PC-3 (cell line): ENCODE measurements at regions not wholly inside any gene's neighbourhood (a gene's known extent, or its start where the extent isn't known, plus 50 kb on each side); places are given as distances from the start of the nearest gene placed in this dataset.

ENCODE experiments used
- ATAC-seq: fragments of 200-7000 bp; cut with Tn5 transposase; 2 replicates; pipeline ENCODE4 v1.9.1; 2020; ENCODE audit warnings: mild to moderate bottlenecking, moderate library complexity
- BruUV-seq: library from RNA; stranded (reverse); fragments of 400-500 nt; replicated peaks from 2 replicates; lab custom pipeline; 2021; lab: Mats Ljungman, UMichigan
- CTCF ChIA-PET: fragments of 300-600 bp; sonication (Branson Sonifier 250); formaldehyde crosslinking; loops from one replicate; lab custom pipeline; 2022; ENCODE audit warnings: antibody characterized with exemption; lab: Charles Lee
- POLR2A ChIA-PET: fragments of 300-600 bp; sonication (Branson Sonifier 250); formaldehyde crosslinking; loops from one replicate; lab custom pipeline; 2022; ENCODE audit warnings: antibody characterized with exemption; ENCODE audit not compliant: unreplicated experiment; lab: Charles Lee
- DNase-seq: peaks from one replicate; pipeline ENCODE4 v3.0.0-alpha.2; 2015
- H2AFZ ChIP-seq: fragments of 300-600 bp; sonication (generic); 2 replicates; pipeline ENCODE4 v1.6.0; 2016; ENCODE audit warnings: antibody characterized with exemption, low read length
- H3F3A ChIP-seq: fragments of 300-600 bp; sonication (generic); one replicate; pipeline ENCODE4 v1.6.0; 2017; ENCODE audit warnings: antibody characterized with exemption, low read length, control low read depth, mild to moderate bottlenecking; ENCODE audit not compliant: unreplicated experiment
- H3K27ac ChIP-seq: fragments of 300-600 bp; sonication (generic); 2 replicates; pipeline ENCODE4 v1.5.1; 2016; ENCODE audit warnings: mild to moderate bottlenecking, low read length
- H3K27me3 ChIP-seq: fragments of 300-600 bp; sonication (generic); 2 replicates; pipeline ENCODE4 v1.6.1; 2016; ENCODE audit warnings: low read length, mixed read lengths
- H3K36me3 ChIP-seq: fragments of 300-600 bp; sonication (generic); 2 replicates; pipeline ENCODE4 v1.6.1; 2016; ENCODE audit warnings: low read depth, mixed run types, low read length, mixed read lengths
- H3K4me1 ChIP-seq: fragments of 300-600 bp; sonication (generic); 2 replicates; pipeline ENCODE4 v1.5.1; 2016; ENCODE audit warnings: low read length; ENCODE audit not compliant: insufficient read depth
- H3K4me2 ChIP-seq: fragments of 300-600 bp; sonication (generic); 2 replicates; pipeline ENCODE4 v1.6.0; 2016; ENCODE audit warnings: low read length
- H3K4me3 ChIP-seq: fragments of 300-600 bp; sonication (generic); 2 replicates; pipeline ENCODE4 v1.5.1; 2016; ENCODE audit warnings: mild to moderate bottlenecking, low read length, mixed read lengths
- H3K79me2 ChIP-seq: fragments of 300-600 bp; sonication (generic); 2 replicates; pipeline ENCODE4 v1.6.1; 2017; ENCODE audit warnings: low read length, mixed read lengths
- H3K9ac ChIP-seq: fragments of 300-600 bp; sonication (generic); 2 replicates; pipeline ENCODE4 v1.6.0; 2016; ENCODE audit warnings: mild to moderate bottlenecking, low read length
- H3K9me2 ChIP-seq: fragments of 300-600 bp; sonication (generic); replicated peaks from 2 replicates; pipeline ENCODE4 v1.6.1; 2016; ENCODE audit warnings: mixed run types, low read length, mixed read lengths
- H3K9me3 ChIP-seq: fragments of 300-600 bp; sonication (generic); 2 replicates; pipeline ENCODE4 v1.6.1; 2016; ENCODE audit warnings: low read length, mixed read lengths
- H4K20me1 ChIP-seq: fragments of 300-600 bp; sonication (generic); 2 replicates; pipeline ENCODE4 v1.6.1; 2016; ENCODE audit warnings: low read length, mixed read lengths
- EZH2 ChIP-seq: fragments of 300-600 bp; sonication (generic); IDR thresholded peaks from one replicate; pipeline ENCODE4 v1.6.1; 2017; ENCODE audit warnings: antibody characterized with exemption, mild to moderate bottlenecking, low read length; ENCODE audit not compliant: unreplicated experiment
- EZH2phosphoT487 ChIP-seq: fragments of 300-600 bp; sonication (generic); IDR thresholded peaks from 2 replicates; pipeline ENCODE4 v1.6.1; 2018; ENCODE audit warnings: mild to moderate bottlenecking, antibody characterized with exemption, low read length, borderline replicate concordance
- intact Hi-C: fragments of 100-400 bp; cut with micrococcal nuclease; formaldehyde crosslinking; loops from 2 replicates; pipeline ENCODE4 v1.9.0; 2023
- TF ChIP-seq, protein P1 (sequence below): fragments of 300-600 bp; sonication (generic); conservative IDR thresholded peaks from 2 replicates; pipeline ENCODE4 v1.5.1; 2017; ENCODE audit warnings: antibody characterized with exemption, low read depth, mild to moderate bottlenecking, low read length

DNA sequence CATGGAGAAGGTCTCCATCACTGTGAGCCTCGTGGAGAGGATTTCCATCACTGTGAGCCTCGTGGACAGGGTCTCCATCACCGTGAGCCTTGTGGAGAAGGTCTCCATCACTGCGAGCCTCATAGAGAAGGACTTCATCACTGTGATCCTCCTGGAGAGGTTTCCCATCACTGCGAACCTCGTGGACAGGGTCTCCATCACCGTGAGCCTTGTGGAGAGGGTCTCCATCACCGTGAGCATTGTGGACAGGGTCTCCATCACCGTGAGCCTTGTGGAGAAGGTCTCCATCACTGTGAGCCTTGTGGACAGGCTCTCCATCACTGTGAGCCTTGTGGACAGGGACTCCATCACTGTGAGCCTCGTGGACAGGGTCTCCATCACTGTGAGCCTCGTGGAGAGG, 140.4 kb downstream of the ERMARD start:
- TF ChIP-seq EZH2 (no peak), EZH2phosphoT487 (no peak)
- TF ChIP-seq, protein P1, sequence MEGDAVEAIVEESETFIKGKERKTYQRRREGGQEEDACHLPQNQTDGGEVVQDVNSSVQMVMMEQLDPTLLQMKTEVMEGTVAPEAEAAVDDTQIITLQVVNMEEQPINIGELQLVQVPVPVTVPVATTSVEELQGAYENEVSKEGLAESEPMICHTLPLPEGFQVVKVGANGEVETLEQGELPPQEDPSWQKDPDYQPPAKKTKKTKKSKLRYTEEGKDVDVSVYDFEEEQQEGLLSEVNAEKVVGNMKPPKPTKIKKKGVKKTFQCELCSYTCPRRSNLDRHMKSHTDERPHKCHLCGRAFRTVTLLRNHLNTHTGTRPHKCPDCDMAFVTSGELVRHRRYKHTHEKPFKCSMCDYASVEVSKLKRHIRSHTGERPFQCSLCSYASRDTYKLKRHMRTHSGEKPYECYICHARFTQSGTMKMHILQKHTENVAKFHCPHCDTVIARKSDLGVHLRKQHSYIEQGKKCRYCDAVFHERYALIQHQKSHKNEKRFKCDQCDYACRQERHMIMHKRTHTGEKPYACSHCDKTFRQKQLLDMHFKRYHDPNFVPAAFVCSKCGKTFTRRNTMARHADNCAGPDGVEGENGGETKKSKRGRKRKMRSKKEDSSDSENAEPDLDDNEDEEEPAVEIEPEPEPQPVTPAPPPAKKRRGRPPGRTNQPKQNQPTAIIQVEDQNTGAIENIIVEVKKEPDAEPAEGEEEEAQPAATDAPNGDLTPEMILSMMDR, result no peak
- ATAC-seq (no peak), DNase-seq (no peak)
- no peaks in the 10 kb centered on the region for H3K4me1 ChIP-seq
- H3F3A ChIP-seq, result no peaks in the 10 kb centered on the region
- H3K36me3 ChIP-seq, result no peaks in the 10 kb centered on the region
- no peaks in the 10 kb centered on the region for H3K9me3 ChIP-seq
- H3K4me3 ChIP-seq, result no peak overlapping the region
- H2AFZ ChIP-seq, result no peak overlapping the region
- no peak overlapping the region for H3K27ac ChIP-seq
- intact Hi-C loops, result no loop called here
- ChIA-PET POLR2A (no interaction called here), CTCF (no interaction called here)
- no TSS peak for BruUV-seq
- no peak overlapping the region for H3K9ac ChIP-seq
- no peaks in the 10 kb centered on the region for H3K79me2 ChIP-seq
- H3K4me2 ChIP-seq, result no peak overlapping the region
- no peaks in the 10 kb centered on the region for H4K20me1 ChIP-seq
- H3K9me2 ChIP-seq, result no peaks in the 10 kb centered on the region
- H3K27me3 ChIP-seq, result 0 out of 2 replicates have a peak, but pooled peaks cover 20% of the 10 kb centered on the region

DNA sequence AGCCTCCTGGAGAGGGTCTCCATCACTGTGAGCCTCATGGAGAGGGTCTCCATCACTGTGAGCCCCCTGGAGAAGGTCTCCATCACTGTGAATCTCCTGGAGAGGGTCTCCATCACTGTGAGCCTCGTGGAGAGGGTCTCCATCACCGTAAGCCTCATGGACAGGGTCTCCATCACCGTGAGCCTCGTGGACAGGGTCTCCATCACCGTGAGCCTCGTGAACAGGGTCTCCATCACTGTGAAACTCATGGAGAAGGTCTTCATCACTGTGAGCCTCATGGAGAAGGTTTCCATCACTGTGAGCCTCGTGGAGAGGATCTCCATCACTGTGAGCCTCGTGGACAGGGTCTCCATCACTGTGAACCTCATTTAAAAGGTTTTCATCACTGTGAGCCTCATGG, 140.0 kb downstream of the ERMARD start:
- no peak overlapping the region for H2AFZ ChIP-seq
- CTCF ChIA-PET, result no interaction called here
- no peak overlapping the region for H3K9ac ChIP-seq
- no peaks in the 10 kb centered on the region for H3K36me3 ChIP-seq
- intact Hi-C loops, result no loop called here
- POLR2A ChIA-PET, result no interaction called here
- H3K4me1 ChIP-seq, result no peaks in the 10 kb centered on the region
- no peaks in the 10 kb centered on the region for H4K20me1 ChIP-seq
- 0 out of 2 replicates have a peak, but pooled peaks cover 20% of the 10 kb centered on the region for H3K27me3 ChIP-seq
- H3K79me2 ChIP-seq, result no peaks in the 10 kb centered on the region
- no peak overlapping the region for H3K4me2 ChIP-seq
- DNase-seq (no peak), ATAC-seq (no peak)
- no peaks in the 10 kb centered on the region for H3K9me2 ChIP-seq
- no peaks in the 10 kb centered on the region for H3K9me3 ChIP-seq
- H3K27ac ChIP-seq, result no peak overlapping the region
- no peaks in the 10 kb centered on the region for H3F3A ChIP-seq
- TF ChIP-seq EZH2, result no peak
- no TSS peak for BruUV-seq
- H3K4me3 ChIP-seq, result no peak overlapping the region

DNA sequence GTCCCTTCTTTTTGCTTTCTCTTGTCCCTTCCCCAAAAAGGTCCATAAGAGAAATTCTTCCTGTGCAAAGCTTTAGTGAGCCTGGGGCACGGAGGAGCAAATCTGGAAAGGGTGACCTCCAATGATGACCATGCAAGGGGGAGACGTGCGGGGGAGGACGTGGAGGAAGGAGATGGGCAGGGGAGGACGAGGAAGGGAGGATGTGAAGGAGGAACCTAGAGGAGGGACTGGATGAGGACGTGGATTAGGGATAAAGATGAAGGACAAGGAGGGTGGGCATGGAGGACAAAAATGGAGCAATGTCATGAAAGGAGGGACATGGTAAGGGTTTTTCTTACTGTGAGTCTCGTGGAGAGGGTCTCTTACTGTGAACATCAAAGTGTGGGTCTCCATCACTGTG, 139.5 kb downstream of the ERMARD start:
- intact Hi-C loops, result no loop called here
- DNase-seq (no peak), ATAC-seq (no peak)
- ChIA-PET POLR2A (no interaction called here), CTCF (no interaction called here)
- no peaks in the 10 kb centered on the region for H4K20me1 ChIP-seq
- H3K36me3 ChIP-seq, result no peaks in the 10 kb centered on the region
- no TSS peak for BruUV-seq
- TF ChIP-seq EZH2phosphoT487, result no peak
- TF ChIP-seq, protein P1, result no peak
- TF ChIP-seq EZH2, result no peak
- no peaks in the 10 kb centered on the region for H3K9me3 ChIP-seq
- no peak overlapping the region for H3K9ac ChIP-seq
- H2AFZ ChIP-seq, result no peak overlapping the region
- no peak overlapping the region for H3K4me3 ChIP-seq
- no peak overlapping the region for H3K4me2 ChIP-seq
- H3F3A ChIP-seq, result no peaks in the 10 kb centered on the region
- no peaks in the 10 kb centered on the region for H3K79me2 ChIP-seq
- H3K27me3 ChIP-seq, result 0 out of 2 replicates have a peak, but pooled peaks cover 20% of the 10 kb centered on the region
- H3K9me2 ChIP-seq, result no peaks in the 10 kb centered on the region
- H3K27ac ChIP-seq, result no peak overlapping the region
- no peaks in the 10 kb centered on the region for H3K4me1 ChIP-seq
